LNCaP clone FGC (cell line): ENCODE measurements at regions not wholly inside any gene's neighbourhood (a gene's known extent, or its start where the extent isn't known, plus 50 kb on each side); places are given as distances from the start of the nearest gene placed in this dataset.

Experiments used
- DNase-seq: peaks from one replicate; pipeline ENCODE4 v3.0.0-alpha.2; 2011; ENCODE audit warnings: low read depth
- H3K4me3 ChIP-seq: 2 replicates; pipeline ENCODE4 v1.5.1; 2011; ENCODE audit warnings: mild to moderate bottlenecking, low read depth, low read length, control low read depth
- CTCF ChIP-seq: IDR thresholded peaks from 2 replicates; pipeline ENCODE4 v1.5.1; 2012; ENCODE audit warnings: mild to moderate bottlenecking; ENCODE audit not compliant: control insufficient read depth, insufficient read depth; ENCODE audit errors: extremely low read depth

DNA sequence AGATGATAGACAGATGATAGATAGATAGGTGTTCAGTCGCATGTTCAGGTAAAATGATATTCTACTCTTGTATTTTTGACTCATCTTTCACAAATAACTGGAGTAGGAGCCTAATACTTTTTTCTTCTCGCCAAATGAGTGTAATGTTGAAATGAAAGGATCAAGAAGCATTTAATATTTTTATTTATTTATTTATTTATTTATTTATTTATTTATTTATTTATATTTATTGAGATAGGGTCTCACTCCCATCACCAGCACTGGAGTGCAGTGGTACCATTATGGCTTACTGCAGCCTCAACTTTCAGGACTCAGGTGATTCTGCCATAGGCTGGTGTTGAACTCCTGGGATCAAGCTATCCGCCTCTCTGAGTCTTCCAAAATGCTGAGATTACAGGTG is 298.8 kb downstream of the KCNC2 start:
- DNase-seq: no peak
- no peak overlapping the region for H3K4me3 ChIP-seq
- TF ChIP-seq CTCF: no peak

DNA sequence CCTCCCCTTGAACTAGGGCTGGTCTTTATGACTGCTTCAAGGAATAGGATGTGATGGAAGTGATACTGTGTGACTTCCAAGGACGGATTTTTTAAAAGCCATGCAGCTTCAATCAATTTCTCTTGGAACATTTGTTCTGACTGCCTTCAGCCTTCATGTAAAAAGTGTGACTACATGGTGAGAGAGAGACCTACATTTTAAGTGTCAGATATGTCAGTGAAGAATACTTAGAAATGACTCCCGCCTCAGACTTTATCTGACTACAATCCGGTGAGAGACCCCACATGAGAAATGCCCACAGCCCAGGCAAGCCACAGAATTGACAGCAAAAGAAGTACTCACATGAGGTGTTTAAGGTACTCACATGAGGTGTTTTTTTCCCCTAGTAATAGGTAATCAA is 295.3 kb downstream of the KCNC2 start:
- no peak for DNase-seq
- no peak overlapping the region for H3K4me3 ChIP-seq
- no peak for TF ChIP-seq CTCF

GRCh38 chr12:74915718-74916117 is 293.9 kb downstream of the KCNC2 start:
- no peak overlapping the region for H3K4me3 ChIP-seq
- DNase-seq: no peak
- no peak for TF ChIP-seq CTCF

- no peak for TF ChIP-seq CTCF
- no peak overlapping the region for H3K4me3 ChIP-seq
- DNase-seq: no peak
Observed at GRCh38 chr12:74917743-74918142, 291.9 kb downstream of the KCNC2 start.

GRCh38 chr12:74918291-74918690 is 291.3 kb downstream of the KCNC2 start:
- H3K4me3 ChIP-seq: no peak overlapping the region
- no peak for DNase-seq
- no peak for TF ChIP-seq CTCF

GRCh38 chr12:74922117-74922516 is 287.5 kb downstream of the KCNC2 start:
- no peak for DNase-seq
- no peak overlapping the region for H3K4me3 ChIP-seq
- TF ChIP-seq CTCF: no peak

GRCh38 chr12:74922642-74923041 is 287.0 kb downstream of the KCNC2 start:
- H3K4me3 ChIP-seq: no peak overlapping the region
- no peak for TF ChIP-seq CTCF

More at GRCh38 chr12:74922642-74923041, 287.0 kb downstream of the KCNC2 start:
- no peak for DNase-seq
